ENCODE measurements at regions not wholly inside any gene's neighbourhood (a gene's known extent, or its start where the extent isn't known, plus 50 kb on each side); places are given as distances from the start of the nearest gene placed in this dataset.

- no peak overlapping the region for H2AFZ ChIP-seq (ENCODE audit: low read depth, low read length)
- DNase-seq (ENCODE audit: extremely low read depth in 1 of 4, low spot score in 3 of 4) (no peak), ATAC-seq (no peak), FAIRE-seq (no peak)
- H3K4me2 ChIP-seq (ENCODE audit: insufficient read depth, low read length): no peak overlapping the region
- no peak overlapping the region for H3K4me3 ChIP-seq
- ChIA-PET POLR2A (no interaction called here), CTCF (ENCODE audit: low intra/inter-chr PET ratio) (no interaction called here)
- WGBS (ENCODE audit: insufficient coverage, low coverage, missing lambda C conversion rate): 0% methylated on average over 1 of the region's 1 CpG
- H3K79me2 ChIP-seq (ENCODE audit: control insufficient read depth, insufficient read depth, low read length): no peaks in the 10 kb centered on the region
- no peaks in the 10 kb centered on the region for H3K9me1 ChIP-seq (ENCODE audit: control insufficient read depth, insufficient read depth, low read length)
- intact Hi-C loops (cut with micrococcal nuclease) (no loop called here), in situ Hi-C loops (cut with MboI) (no loop called here)
- no peaks in the 10 kb centered on the region for H4K20me1 ChIP-seq (replicated peaks; ENCODE audit: control insufficient read depth, insufficient read depth, low read length)
- H3K27ac ChIP-seq (ENCODE audit: extremely low read depth, low read depth, low read length): no peak overlapping the region
- H3K27me3 ChIP-seq (ENCODE audit: control insufficient read depth in 2 of 2, insufficient read depth in 2 of 2, low read length in 2 of 2): no peaks in the 10 kb centered on the region
- no peaks in the 10 kb centered on the region for H3K36me3 ChIP-seq (ENCODE audit: control insufficient read depth, insufficient read depth, low read length)
- H3K4me1 ChIP-seq (replicated peaks in 1 of 2; ENCODE audit: control insufficient read depth in 2 of 2, insufficient read depth in 2 of 2, low read length in 2 of 2): no peaks in the 10 kb centered on the region
- H3K9ac ChIP-seq (ENCODE audit: insufficient read depth in 1 of 2, low read depth in 2 of 2, low read length in 2 of 2): no peak overlapping the region
- TF ChIP-seq PKNOX1 (IDR thresholded peaks at IDR 0.05): no peak
- TF ChIP-seq ERF (CRISPR knock-in tag; IDR thresholded peaks at IDR 0.05): no peak
- no peak for TF ChIP-seq ZNF12 (CRISPR knock-in tag; IDR thresholded peaks at IDR 0.05)
- TF ChIP-seq CBX8 (IDR thresholded peaks at IDR 0.05; ENCODE audit: borderline replicate concordance, extremely low read depth, low read depth, low read length, poor library complexity, severe bottlenecking): no peak
- no peak for TF ChIP-seq MLX (CRISPR knock-in tag; conservative IDR thresholded peaks at IDR 0.05)
- TF ChIP-seq ZBTB12 (CRISPR knock-in tag; IDR thresholded peaks at IDR 0.05): no peak
- no peak for TF ChIP-seq HDAC2 (IDR thresholded peaks at IDR 0.05)
- no peak for TF ChIP-seq IRF2 (CRISPR knock-in tag; IDR thresholded peaks at IDR 0.05)
- TF ChIP-seq POU5F1 (IDR thresholded peaks at IDR 0.05; ENCODE audit: borderline replicate concordance, low read depth, low read length, partially characterized antibody): no peak
- no peak for TF ChIP-seq GATAD2B (IDR thresholded peaks at IDR 0.05; ENCODE audit: borderline replicate concordance)
- no peak for TF ChIP-seq NR0B1 (IDR thresholded peaks at IDR 0.05; ENCODE audit: partially characterized antibody)
- TF ChIP-seq HNRNPLL (IDR thresholded peaks at IDR 0.05; ENCODE audit: low read depth, low read length, poor library complexity, severe bottlenecking): no peak
- no TSS peak for BruUV-seq (replicated peaks)
- H3K9me3 ChIP-seq (replicated peaks; ENCODE audit: control insufficient read depth, insufficient read depth, low read depth, low read length): no peaks in the 10 kb centered on the region
These were observed 59.2 kb upstream of the GUCY1A1 start for GRCh38 chr4:155607481-155607880.

Measured in K562 (cell line).